GM08714 (cell line): ENCODE measurements at regions not wholly inside any gene's neighbourhood (a gene's known extent, or its start where the extent isn't known, plus 50 kb on each side); places are given as distances from the start of the nearest gene placed in this dataset.
"Not testable (repeated sequence)": the region's sequence is repeated elsewhere in the genome, so short reads cannot be mapped to it uniquely, and the experiment has no call there.

Source experiments
- H3K4me3 ChIP-seq: fragments of 200-500 bp; sonication (Bioruptor generic); 2 replicates; pipeline ENCODE4 v1.5.1; 2014; ENCODE audit warnings: mild to moderate bottlenecking, low read length, inconsistent platforms
- ZNF274 ChIP-seq: IDR thresholded peaks from 2 replicates; pipeline ENCODE4 v1.6.1; 2012; ENCODE audit warnings: mild to moderate bottlenecking, low read depth, low read length

- H3K4me3 ChIP-seq = no peak overlapping the region
These were observed 55.6 kb upstream of the ABCD3 start for GRCh38 chr1:94362466-94363058.

GRCh38 chr1:94358630-94359599 is 59.3 kb upstream of the ABCD3 start:
- no peak overlapping the region for H3K4me3 ChIP-seq
- TF ChIP-seq ZNF274 = no peak

More at GRCh38 chr1:94362466-94363058, 55.6 kb upstream of the ABCD3 start:
- no peak for TF ChIP-seq ZNF274

GRCh38 chr1:94357661-94358060 is 60.5 kb upstream of the ABCD3 start:
- TF ChIP-seq ZNF274 = no peak
- no peak overlapping the region for H3K4me3 ChIP-seq

GRCh38 chr1:94355485-94355980 is 62.7 kb upstream of the ABCD3 start:
- no peak for TF ChIP-seq ZNF274
- H3K4me3 ChIP-seq = no peak overlapping the region

GRCh38 chr1:94351481-94351880 is 66.7 kb upstream of the ABCD3 start:
- no peak for TF ChIP-seq ZNF274

GRCh38 chr1:94350350-94350924 is 67.8 kb upstream of the ABCD3 start:
- no peak for TF ChIP-seq ZNF274
- H3K4me3 ChIP-seq = no peak overlapping the region

More at GRCh38 chr1:94351481-94351880, 66.7 kb upstream of the ABCD3 start:
- no peak overlapping the region for H3K4me3 ChIP-seq

GRCh38 chr1:94349853-94350252 is 68.3 kb upstream of the ABCD3 start:
- no peak for TF ChIP-seq ZNF274

GRCh38 chr1:94348386-94348785 is 69.8 kb upstream of the ABCD3 start:
- not testable (repeated sequence) for H3K4me3 ChIP-seq

More at GRCh38 chr1:94349853-94350252, 68.3 kb upstream of the ABCD3 start:
- no peak overlapping the region for H3K4me3 ChIP-seq

GRCh38 chr1:94345148-94345721 is 73.0 kb upstream of the ABCD3 start:
- no peak overlapping the region for H3K4me3 ChIP-seq
- no peak for TF ChIP-seq ZNF274

- H3K4me3 ChIP-seq = no peak overlapping the region
- TF ChIP-seq ZNF274 = no peak
These were observed 75.8 kb upstream of the ABCD3 start for GRCh38 chr1:94342416-94342815.

GRCh38 chr1:94339206-94339927 is 78.8 kb upstream of the ABCD3 start:
- TF ChIP-seq ZNF274 = no peak
- no peak overlapping the region for H3K4me3 ChIP-seq

GRCh38 chr1:94336991-94337390 is 81.2 kb upstream of the ABCD3 start:
- no peak overlapping the region for H3K4me3 ChIP-seq
- TF ChIP-seq ZNF274 = no peak

GRCh38 chr1:94335950-94336349 is 82.2 kb upstream of the ABCD3 start:
- TF ChIP-seq ZNF274 = no peak
- H3K4me3 ChIP-seq = no peak overlapping the region

- no peak for TF ChIP-seq ZNF274
These were observed 82.7 kb upstream of the ABCD3 start for GRCh38 chr1:94335447-94335846.

More at GRCh38 chr1:94335447-94335846, 82.7 kb upstream of the ABCD3 start:
- H3K4me3 ChIP-seq = no peak overlapping the region
